Natural killer cell (primary cell): ENCODE measurements at regions not wholly inside any gene's neighbourhood (a gene's known extent, or its start where the extent isn't known, plus 50 kb on each side); places are given as distances from the start of the nearest gene placed in this dataset.

ENCODE experiments used
- ATAC-seq, 3 donors: fragments of 150-1000 bp in 2 of 3; fragments of 200-7000 bp in 1 of 3; cut with Tn5 transposase; 1 replicate in 1 of 3; 2 replicates in 2 of 3; pipeline ENCODE4 v1.10.0; 2021; ENCODE audit warnings: mild to moderate bottlenecking in 2 of 3, moderate library complexity in 2 of 3
- DNase-seq, 2 donors: peaks; one replicate each; pipeline versions ENCODE4 v3.0.0 to v3.0.0-alpha.2; 2013 to 2021; ENCODE audit warnings: mixed read lengths in 1 of 2
- H3K27ac ChIP-seq: one replicate; pipeline ENCODE4 v1.5.1; 2013; ENCODE audit warnings: mild to moderate bottlenecking, low read length
- H3K27me3 ChIP-seq: one replicate; pipeline ENCODE4 v1.6.1; 2013; ENCODE audit warnings: low read length; ENCODE audit not compliant: control insufficient read depth, insufficient read depth
- H3K36me3 ChIP-seq: one replicate; pipeline ENCODE4 v1.6.1; 2013; ENCODE audit warnings: low read length; ENCODE audit not compliant: control insufficient read depth, insufficient read depth
- H3K4me1 ChIP-seq: one replicate; pipeline ENCODE4 v1.6.1; 2013; ENCODE audit warnings: low read length; ENCODE audit not compliant: control insufficient read depth, insufficient read depth
- H3K4me3 ChIP-seq: one replicate; pipeline ENCODE4 v1.5.1; 2013; ENCODE audit warnings: low read length
- H3K9me3 ChIP-seq: one replicate; pipeline ENCODE4 v1.6.1; 2013; ENCODE audit warnings: low read length; ENCODE audit not compliant: control insufficient read depth, insufficient read depth
- H3K27ac Mint-ChIP-seq, 2 donors: one replicate each; pipeline ENCODE4 v1.8.0; 2022; ENCODE audit warnings: mild to moderate bottlenecking in 2 of 2, mixed read lengths in 2 of 2, moderate library complexity in 1 of 2
- H3K27me3 Mint-ChIP-seq, 2 donors: one replicate each; pipeline ENCODE4 v1.8.0; 2022; ENCODE audit warnings: low read depth in 2 of 2, mixed read lengths in 2 of 2
- H3K36me3 Mint-ChIP-seq: one replicate; pipeline ENCODE4 v1.8.0; 2022; ENCODE audit warnings: mixed read lengths
- H3K4me1 Mint-ChIP-seq, 2 donors: one replicate each; pipeline ENCODE4 v1.8.0; 2022; ENCODE audit warnings: mixed read lengths in 2 of 2
- H3K4me3 Mint-ChIP-seq: one replicate; pipeline ENCODE4 v1.8.0; 2022; ENCODE audit warnings: mild to moderate bottlenecking, moderate library complexity, mixed read lengths
- H3K9me3 Mint-ChIP-seq, 2 donors: one replicate each; pipeline ENCODE4 v1.8.0; 2022; ENCODE audit warnings: mixed read lengths in 2 of 2
- WGBS: methylation state at CpG from one replicate; pipeline ENCODE4 v1.1.7; 2013; ENCODE audit warnings: missing lambda C conversion rate; ENCODE audit not compliant: insufficient coverage; 5-methylcytosine and 5-hydroxymethylcytosine counted together
- intact Hi-C: fragments of 100-400 bp; cut with micrococcal nuclease; formaldehyde crosslinking; loops from one replicate; pipeline ENCODE4 v1.14.2; 2022
- TF ChIP-seq, protein P1 (sequence below): fragments of 200-600 bp; IDR thresholded peaks from one replicate; pipeline ENCODE4 v1.8.0; 2022; ENCODE audit warnings: antibody characterized with exemption

DNA sequence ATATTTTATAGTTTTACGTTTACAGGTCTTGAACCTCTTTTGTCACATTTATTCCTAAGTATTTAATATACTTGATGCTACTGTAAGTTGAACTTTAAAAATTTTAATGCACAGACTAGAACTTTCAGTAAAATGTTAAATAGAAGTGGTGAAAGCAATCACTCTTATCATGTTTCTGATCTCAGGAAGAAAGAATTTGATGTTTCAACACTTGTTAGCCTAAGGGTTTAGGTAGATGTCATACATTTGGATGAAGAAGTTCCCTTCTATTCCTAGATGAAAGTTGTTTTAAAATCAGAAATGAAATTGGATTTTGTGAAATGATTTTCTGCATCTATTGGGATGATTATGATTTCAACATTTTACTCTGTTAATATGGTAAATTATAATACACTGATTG, 63.6 kb upstream of the TTLL7 start:
- intact Hi-C loops = no loop called here
- Mint-ChIP-seq H3K36me3 (no peaks in the 10 kb centered on the region), H3K4me3 (no peak overlapping the region), H3K27ac (no peak overlapping the region), H3K27me3 (peaks cover 9 to 52% of the 10 kb centered on the region in 2 donors), H3K4me1 (no peaks in the 10 kb centered on the region), H3K9me3 (no peaks in the 10 kb centered on the region)
- no CpG with 5 or more reads among the region's 1 CpG for WGBS
- Histone ChIP-seq H3K9me3 (no peaks in the 10 kb centered on the region), H3K27ac (no peak overlapping the region), H3K4me1 (no peaks in the 10 kb centered on the region), H3K4me3 (no peak overlapping the region), H3K36me3 (no peaks in the 10 kb centered on the region), H3K27me3 (peaks cover 5% of the 10 kb centered on the region)
- TF ChIP-seq, protein P1, sequence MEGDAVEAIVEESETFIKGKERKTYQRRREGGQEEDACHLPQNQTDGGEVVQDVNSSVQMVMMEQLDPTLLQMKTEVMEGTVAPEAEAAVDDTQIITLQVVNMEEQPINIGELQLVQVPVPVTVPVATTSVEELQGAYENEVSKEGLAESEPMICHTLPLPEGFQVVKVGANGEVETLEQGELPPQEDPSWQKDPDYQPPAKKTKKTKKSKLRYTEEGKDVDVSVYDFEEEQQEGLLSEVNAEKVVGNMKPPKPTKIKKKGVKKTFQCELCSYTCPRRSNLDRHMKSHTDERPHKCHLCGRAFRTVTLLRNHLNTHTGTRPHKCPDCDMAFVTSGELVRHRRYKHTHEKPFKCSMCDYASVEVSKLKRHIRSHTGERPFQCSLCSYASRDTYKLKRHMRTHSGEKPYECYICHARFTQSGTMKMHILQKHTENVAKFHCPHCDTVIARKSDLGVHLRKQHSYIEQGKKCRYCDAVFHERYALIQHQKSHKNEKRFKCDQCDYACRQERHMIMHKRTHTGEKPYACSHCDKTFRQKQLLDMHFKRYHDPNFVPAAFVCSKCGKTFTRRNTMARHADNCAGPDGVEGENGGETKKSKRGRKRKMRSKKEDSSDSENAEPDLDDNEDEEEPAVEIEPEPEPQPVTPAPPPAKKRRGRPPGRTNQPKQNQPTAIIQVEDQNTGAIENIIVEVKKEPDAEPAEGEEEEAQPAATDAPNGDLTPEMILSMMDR = no peak
- DNase-seq = no peak
- ATAC-seq = no peak

- H3K36me3 ChIP-seq = no peaks in the 10 kb centered on the region
- no peak overlapping the region for H3K27ac Mint-ChIP-seq
- peaks cover 5% of the 10 kb centered on the region for H3K27me3 ChIP-seq
- no peaks in the 10 kb centered on the region for H3K4me1 ChIP-seq
- no peak overlapping the region for H3K27ac ChIP-seq
- TF ChIP-seq, protein P1 = no peak
- intact Hi-C loops = no loop called here
- H3K9me3 Mint-ChIP-seq = no peaks in the 10 kb centered on the region
- H3K9me3 ChIP-seq = no peaks in the 10 kb centered on the region
- peaks cover 5 to 41% of the 10 kb centered on the region in 2 donors for H3K27me3 Mint-ChIP-seq
- H3K36me3 Mint-ChIP-seq = no peaks in the 10 kb centered on the region
- no peak overlapping the region for H3K4me3 Mint-ChIP-seq
- ATAC-seq (no peak), DNase-seq (no peak)
- no CpG with 5 or more reads among the region's 2 CpGs for WGBS
- no peak overlapping the region for H3K4me3 ChIP-seq
- H3K4me1 Mint-ChIP-seq = no peaks in the 10 kb centered on the region
Observed at GRCh38 chr1:84061336-84061735, 62.4 kb upstream of the TTLL7 start.

GRCh38 chr1:84060781-84061180, 61.8 kb upstream of the TTLL7 start:
- Mint-ChIP-seq H3K4me1 (no peaks in the 10 kb centered on the region), H3K27ac (no peak overlapping the region), H3K36me3 (no peaks in the 10 kb centered on the region), H3K9me3 (no peaks in the 10 kb centered on the region), H3K4me3 (no peak overlapping the region), H3K27me3 (peaks cover 5 to 40% of the 10 kb centered on the region in 2 donors)
- no peaks in the 10 kb centered on the region for H3K4me1 ChIP-seq
- 88% methylated on average over 2 of the region's 2 CpGs for WGBS
- TF ChIP-seq, protein P1 = no peak
- no peaks in the 10 kb centered on the region for H3K36me3 ChIP-seq
- no peak overlapping the region for H3K4me3 ChIP-seq
- DNase-seq (no peak), ATAC-seq (no peak)
- peaks cover 5% of the 10 kb centered on the region for H3K27me3 ChIP-seq
- no peak overlapping the region for H3K27ac ChIP-seq
- intact Hi-C loops = no loop called here
- no peaks in the 10 kb centered on the region for H3K9me3 ChIP-seq

DNA sequence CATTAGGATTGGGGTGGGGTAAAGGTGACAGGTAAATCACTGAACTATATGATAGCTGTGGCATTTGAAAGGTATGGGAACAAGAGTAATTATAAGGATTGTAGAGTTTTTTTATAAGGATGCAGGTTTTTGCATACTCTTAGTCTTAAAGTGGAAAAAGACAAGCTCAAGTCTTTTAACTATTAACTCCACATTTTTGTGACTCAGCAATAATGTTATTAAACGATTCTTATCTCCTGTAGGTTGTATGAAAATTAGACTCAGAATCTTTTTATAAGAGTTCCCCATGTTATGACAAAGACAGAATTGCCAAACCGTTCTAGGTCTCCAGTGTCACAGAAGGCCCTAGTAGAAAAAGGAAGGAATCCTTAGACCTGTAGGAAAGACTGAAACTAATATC, 49.9 kb upstream of the TTLL7 start:
- Histone ChIP-seq H3K4me3 (no peak overlapping the region), H3K36me3 (no peaks in the 10 kb centered on the region), H3K4me1 (no peaks in the 10 kb centered on the region), H3K27ac (no peak overlapping the region), H3K27me3 (no peaks in the 10 kb centered on the region), H3K9me3 (no peaks in the 10 kb centered on the region)
- no peaks in the 10 kb centered on the region for H3K36me3 Mint-ChIP-seq
- H3K9me3 Mint-ChIP-seq = no peaks in the 10 kb centered on the region
- H3K4me3 Mint-ChIP-seq = no peak overlapping the region
- WGBS = 80% methylated on average over 1 of the region's 2 CpGs
- H3K4me1 Mint-ChIP-seq = no peaks in the 10 kb centered on the region
- no peak for ATAC-seq
- TF ChIP-seq, protein P1 = no peak
- H3K27me3 Mint-ChIP-seq = no peaks in the 10 kb centered on the region
- H3K27ac Mint-ChIP-seq = no peak overlapping the region
- intact Hi-C loops = no loop called here
- no peak for DNase-seq
